ENCODE measurements at regions not wholly inside any gene's neighbourhood (a gene's known extent, or its start where the extent isn't known, plus 50 kb on each side); places are given as distances from the start of the nearest gene placed in this dataset.

GRCh38 chr1:38207275-38207674 lies 160.7 kb upstream of the POU3F1 start:
- no peak overlapping the region for H3K27ac Mint-ChIP-seq (ENCODE audit: low read depth, unreplicated experiment)
- no peak for DNase-seq (ENCODE audit: unreplicated experiment)
- H3K9me3 Mint-ChIP-seq (ENCODE audit: unreplicated experiment): no peaks in the 10 kb centered on the region
- no peak for TF ChIP-seq CTCF (IDR thresholded peaks at IDR 0.05; ENCODE audit: unreplicated experiment)
- CTCF ChIA-PET: no interaction called here
- H3K4me1 Mint-ChIP-seq (ENCODE audit: insufficient read depth, unreplicated experiment): no peaks in the 10 kb centered on the region
- intact Hi-C loops (cut with micrococcal nuclease): no loop called here
- POLR2A ChIA-PET: no interaction called here
- H3K36me3 Mint-ChIP-seq (ENCODE audit: insufficient read depth, unreplicated experiment): no peaks in the 10 kb centered on the region
- BruUV-seq (replicated peaks): no TSS peak
- peaks cover 17% of the 10 kb centered on the region for H3K27me3 Mint-ChIP-seq (ENCODE audit: insufficient read depth, unreplicated experiment)
- no peak overlapping the region for H3K4me3 Mint-ChIP-seq (ENCODE audit: unreplicated experiment)

- Mint-ChIP-seq H3K27me3 (ENCODE audit: insufficient read depth, unreplicated experiment) (no peaks in the 10 kb centered on the region), H3K4me1 (ENCODE audit: insufficient read depth, unreplicated experiment) (no peaks in the 10 kb centered on the region), H3K4me3 (ENCODE audit: unreplicated experiment) (no peak overlapping the region), H3K36me3 (ENCODE audit: insufficient read depth, unreplicated experiment) (no peaks in the 10 kb centered on the region), H3K9me3 (ENCODE audit: unreplicated experiment) (no peaks in the 10 kb centered on the region), H3K27ac (ENCODE audit: low read depth, unreplicated experiment) (no peak overlapping the region)
- TF ChIP-seq CTCF (IDR thresholded peaks at IDR 0.05; ENCODE audit: unreplicated experiment): no peak
- intact Hi-C loops (cut with micrococcal nuclease): no loop called here
- no peak for DNase-seq (ENCODE audit: unreplicated experiment)
- no TSS peak for BruUV-seq (replicated peaks)
- ChIA-PET CTCF (interaction anchor here (0.9 kb wide), 1 partner anchor 1873 kb away, joined by 3 read pairs; no protein-coding TSS in a partner anchor), POLR2A (no interaction called here)
These were observed 158.1 kb upstream of the POU3F1 start for GRCh38 chr1:38204698-38205097.

- no TSS peak for BruUV-seq (replicated peaks)
These were observed 156.8 kb upstream of the POU3F1 start for GRCh38 chr1:38203441-38203840.

GRCh38 chr1:38201431-38201830 lies 154.8 kb upstream of the POU3F1 start:
- ChIA-PET CTCF (no interaction called here), POLR2A (no interaction called here)
- no peak for TF ChIP-seq CTCF (IDR thresholded peaks at IDR 0.05; ENCODE audit: unreplicated experiment)
- no peaks in the 10 kb centered on the region for H3K4me1 Mint-ChIP-seq (ENCODE audit: insufficient read depth, unreplicated experiment)
- no peak for DNase-seq (ENCODE audit: unreplicated experiment)
- H3K27ac Mint-ChIP-seq (ENCODE audit: low read depth, unreplicated experiment): no peak overlapping the region
- no peaks in the 10 kb centered on the region for H3K36me3 Mint-ChIP-seq (ENCODE audit: insufficient read depth, unreplicated experiment)
- no TSS peak for BruUV-seq (replicated peaks)
- H3K4me3 Mint-ChIP-seq (ENCODE audit: unreplicated experiment): no peak overlapping the region
- no peaks in the 10 kb centered on the region for H3K27me3 Mint-ChIP-seq (ENCODE audit: insufficient read depth, unreplicated experiment)
- no peaks in the 10 kb centered on the region for H3K9me3 Mint-ChIP-seq (ENCODE audit: unreplicated experiment)
- intact Hi-C loops (cut with micrococcal nuclease): no loop called here

More at GRCh38 chr1:38203441-38203840, 156.8 kb upstream of the POU3F1 start:
- H3K27ac Mint-ChIP-seq (ENCODE audit: low read depth, unreplicated experiment): no peak overlapping the region
- no peak for DNase-seq (ENCODE audit: unreplicated experiment)
- POLR2A ChIA-PET: no interaction called here
- no peaks in the 10 kb centered on the region for H3K4me1 Mint-ChIP-seq (ENCODE audit: insufficient read depth, unreplicated experiment)
- TF ChIP-seq CTCF (IDR thresholded peaks at IDR 0.05; ENCODE audit: unreplicated experiment): no peak
- H3K4me3 Mint-ChIP-seq (ENCODE audit: unreplicated experiment): no peak overlapping the region
- H3K9me3 Mint-ChIP-seq (ENCODE audit: unreplicated experiment): no peaks in the 10 kb centered on the region
- no peaks in the 10 kb centered on the region for H3K27me3 Mint-ChIP-seq (ENCODE audit: insufficient read depth, unreplicated experiment)
- H3K36me3 Mint-ChIP-seq (ENCODE audit: insufficient read depth, unreplicated experiment): no peaks in the 10 kb centered on the region
- CTCF ChIA-PET: no interaction called here
- intact Hi-C loops (cut with micrococcal nuclease): no loop called here
